Peyer's patch (tissue), 4 donors: ENCODE measurements at regions not wholly inside any gene's neighbourhood (a gene's known extent, or its start where the extent isn't known, plus 50 kb on each side); places are given as distances from the start of the nearest gene placed in this dataset.

Experiments used
- DNase-seq, 3 donors: peaks; one replicate each; pipeline ENCODE4 v3.0.0-alpha.2; 2017 to 2019
- H3K27ac ChIP-seq, 4 donors: fragments of 200-600 bp; sonication (generic); one replicate each; pipeline ENCODE4 v1.5.1; 2016 to 2019
- H3K27me3 ChIP-seq, 2 donors: fragments of 200-600 bp; sonication (generic); one replicate each; pipeline ENCODE4 v1.5.1; 2019
- H3K36me3 ChIP-seq, 3 donors: fragments of 200-600 bp; sonication (generic); one replicate each; pipeline ENCODE4 v1.5.1; 2016 to 2019
- H3K4me1 ChIP-seq, 4 donors: fragments of 200-600 bp; sonication (generic); one replicate each; pipeline ENCODE4 v1.5.1; 2016 to 2019
- H3K4me3 ChIP-seq, 4 donors: fragments of 200-600 bp; sonication (generic); 1 replicate in 3 of 4; 2 replicates in 1 of 4; pipeline ENCODE4 v1.5.1; 2016 to 2019; ENCODE audit warnings: mild to moderate bottlenecking in 1 of 4
- H3K9me3 ChIP-seq, 4 donors: fragments of 200-600 bp; sonication (generic); one replicate each; pipeline ENCODE4 v1.5.1; 2016 to 2019; ENCODE audit warnings: mild to moderate bottlenecking in 1 of 4
- POLR2A ChIP-seq, 2 donors: fragments of 450-650 bp; IDR thresholded peaks; one replicate each; pipeline ENCODE4 v1.5.1; 2017; ENCODE audit warnings: antibody characterized with exemption in 2 of 2, mild to moderate bottlenecking in 2 of 2, moderate library complexity in 2 of 2
- TF ChIP-seq, protein P1 (sequence below), 6 experiments: fragments of 450-650 bp in 4 of 6; fragments of 200-600 bp in 2 of 6; sonication (generic) in 1 of 6; IDR thresholded peaks; one replicate each; pipeline ENCODE4 v1.5.1; 2017 to 2019; ENCODE audit warnings: antibody characterized with exemption in 6 of 6, mild to moderate bottlenecking in 3 of 6, moderate library complexity in 1 of 6

DNA sequence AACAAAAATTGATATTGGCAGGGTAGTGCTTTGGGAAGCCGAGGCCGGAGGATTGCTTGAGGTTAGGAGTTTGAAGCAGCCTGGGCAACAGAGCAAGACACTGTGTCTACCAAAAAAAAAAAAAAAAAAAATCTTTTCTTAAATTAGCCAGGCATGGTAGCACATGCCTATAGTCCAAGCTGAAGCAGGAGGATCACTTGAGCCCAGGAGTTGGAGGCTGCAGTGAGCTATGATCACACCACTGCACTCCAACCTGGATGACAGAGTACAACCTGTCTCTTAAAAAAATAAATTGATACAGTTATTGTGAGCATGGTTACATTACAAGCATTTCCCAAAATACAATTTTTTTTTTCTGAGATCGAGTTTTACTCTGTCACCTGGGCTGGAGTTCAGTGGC is 59.4 kb upstream of the SVIL start:
- no peaks in the 10 kb centered on the region for H3K36me3 ChIP-seq

DNA sequence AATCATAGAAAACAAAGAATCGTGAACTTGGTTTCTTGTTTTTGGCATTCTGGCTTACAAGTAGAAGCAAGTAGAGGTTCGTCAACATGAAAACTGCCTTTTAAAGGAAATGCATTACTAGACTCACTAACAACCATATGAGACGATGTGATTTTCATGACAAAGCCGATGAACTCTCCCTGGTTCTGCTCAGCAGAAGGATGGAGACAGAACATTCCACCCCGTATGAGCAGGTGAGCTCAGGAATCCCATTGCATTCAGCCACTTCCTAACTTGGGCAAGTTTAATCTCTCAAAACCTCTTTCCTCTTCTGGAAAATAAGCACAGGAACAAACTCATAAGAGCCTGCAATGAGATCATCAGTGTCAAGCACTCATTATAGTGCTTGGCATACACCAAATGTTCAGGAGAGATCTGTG is 57.4 kb upstream of the SVIL start:
- no peak overlapping the region for H3K4me3 ChIP-seq

More for the DNA sequence above, 59.4 kb upstream of the SVIL start:
- no peak for DNase-seq
- H3K9me3 ChIP-seq: no peaks in the 10 kb centered on the region
- no peak overlapping the region for H3K4me3 ChIP-seq
- TF ChIP-seq, protein P1, sequence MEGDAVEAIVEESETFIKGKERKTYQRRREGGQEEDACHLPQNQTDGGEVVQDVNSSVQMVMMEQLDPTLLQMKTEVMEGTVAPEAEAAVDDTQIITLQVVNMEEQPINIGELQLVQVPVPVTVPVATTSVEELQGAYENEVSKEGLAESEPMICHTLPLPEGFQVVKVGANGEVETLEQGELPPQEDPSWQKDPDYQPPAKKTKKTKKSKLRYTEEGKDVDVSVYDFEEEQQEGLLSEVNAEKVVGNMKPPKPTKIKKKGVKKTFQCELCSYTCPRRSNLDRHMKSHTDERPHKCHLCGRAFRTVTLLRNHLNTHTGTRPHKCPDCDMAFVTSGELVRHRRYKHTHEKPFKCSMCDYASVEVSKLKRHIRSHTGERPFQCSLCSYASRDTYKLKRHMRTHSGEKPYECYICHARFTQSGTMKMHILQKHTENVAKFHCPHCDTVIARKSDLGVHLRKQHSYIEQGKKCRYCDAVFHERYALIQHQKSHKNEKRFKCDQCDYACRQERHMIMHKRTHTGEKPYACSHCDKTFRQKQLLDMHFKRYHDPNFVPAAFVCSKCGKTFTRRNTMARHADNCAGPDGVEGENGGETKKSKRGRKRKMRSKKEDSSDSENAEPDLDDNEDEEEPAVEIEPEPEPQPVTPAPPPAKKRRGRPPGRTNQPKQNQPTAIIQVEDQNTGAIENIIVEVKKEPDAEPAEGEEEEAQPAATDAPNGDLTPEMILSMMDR (IDR thresholded peaks at IDR 0.05): no peak
- no peak for TF ChIP-seq POLR2A (IDR thresholded peaks at IDR 0.05)
- no peak overlapping the region for H3K27ac ChIP-seq
- H3K4me1 ChIP-seq: no peaks in the 10 kb centered on the region
- no peaks in the 10 kb centered on the region for H3K27me3 ChIP-seq

DNA sequence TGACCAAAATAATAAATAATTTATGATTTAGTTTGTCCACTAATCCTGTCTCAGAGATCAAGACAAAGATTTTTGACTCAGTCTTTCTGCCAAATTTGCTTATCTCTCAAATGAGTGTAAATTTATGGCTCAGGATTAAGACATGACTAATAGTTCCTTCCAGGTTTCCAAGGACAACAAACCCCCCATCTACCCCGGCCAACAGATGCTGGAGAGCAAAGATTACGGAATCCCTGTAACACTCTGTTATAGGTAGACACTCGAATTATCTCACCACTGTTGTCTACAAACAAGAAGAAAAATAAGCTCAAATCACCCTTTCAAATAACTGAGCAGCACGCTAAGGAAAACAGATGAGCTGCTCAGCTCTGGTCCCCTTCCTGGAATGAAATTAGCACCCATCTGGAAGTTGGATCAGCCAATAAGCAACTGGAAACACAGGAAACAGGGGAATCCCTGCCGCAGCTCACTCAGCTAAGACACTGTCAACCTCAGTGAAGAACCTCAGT is 56.8 kb upstream of the SVIL start:
- no peak for TF ChIP-seq POLR2A (IDR thresholded peaks at IDR 0.05)
- TF ChIP-seq, protein P1 (IDR thresholded peaks at IDR 0.05): no peak
- Histone ChIP-seq H3K4me1 (no peaks in the 10 kb centered on the region), H3K36me3 (no peaks in the 10 kb centered on the region), H3K27ac (peak overlapping the region in 3 of 4 donors; percentile 8 to 60 (median 12)), H3K27me3 (no peaks in the 10 kb centered on the region), H3K9me3 (no peaks in the 10 kb centered on the region), H3K4me3 (no peak overlapping the region)
- no peak for DNase-seq

More for the DNA sequence above, 57.4 kb upstream of the SVIL start:
- Histone ChIP-seq H3K27me3 (no peaks in the 10 kb centered on the region), H3K36me3 (no peaks in the 10 kb centered on the region), H3K9me3 (no peaks in the 10 kb centered on the region), H3K4me1 (no peaks in the 10 kb centered on the region), H3K27ac (peak overlapping the region in 3 of 4 donors; percentile 8 to 60 (median 12))
- DNase-seq: no peak
- TF ChIP-seq, protein P1 (IDR thresholded peaks at IDR 0.05): no peak
- no peak for TF ChIP-seq POLR2A (IDR thresholded peaks at IDR 0.05)

DNA sequence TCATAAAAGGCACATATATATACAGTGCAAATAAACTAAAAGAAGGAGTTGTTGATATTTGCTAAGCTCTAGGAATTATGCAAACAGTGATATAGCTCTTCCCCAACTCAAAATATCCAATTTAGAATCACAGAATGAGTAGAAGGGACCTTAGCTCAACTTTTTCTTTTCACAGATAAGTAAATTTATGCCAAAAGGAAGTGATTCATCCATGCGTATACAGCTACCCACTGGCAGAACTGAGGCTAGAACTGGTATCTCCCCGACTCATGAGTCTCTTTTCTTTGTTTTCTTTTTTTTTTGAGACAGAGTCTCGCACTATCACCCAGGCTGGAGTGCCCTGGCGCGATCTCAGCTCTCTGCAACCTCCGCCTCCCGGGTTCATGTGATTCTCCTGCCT is 54.2 kb upstream of the SVIL start:
- TF ChIP-seq, protein P1 (IDR thresholded peaks at IDR 0.05): no peak
- TF ChIP-seq POLR2A (IDR thresholded peaks at IDR 0.05): no peak
- H3K4me1 ChIP-seq: no peaks in the 10 kb centered on the region
- no peak overlapping the region for H3K27ac ChIP-seq
- no peaks in the 10 kb centered on the region for H3K9me3 ChIP-seq
- no peak for DNase-seq
- peaks cover 0 to 11% (median 0%) of the 10 kb centered on the region in 3 donors for H3K36me3 ChIP-seq
- H3K4me3 ChIP-seq: no peak overlapping the region
- H3K27me3 ChIP-seq: no peaks in the 10 kb centered on the region

DNA sequence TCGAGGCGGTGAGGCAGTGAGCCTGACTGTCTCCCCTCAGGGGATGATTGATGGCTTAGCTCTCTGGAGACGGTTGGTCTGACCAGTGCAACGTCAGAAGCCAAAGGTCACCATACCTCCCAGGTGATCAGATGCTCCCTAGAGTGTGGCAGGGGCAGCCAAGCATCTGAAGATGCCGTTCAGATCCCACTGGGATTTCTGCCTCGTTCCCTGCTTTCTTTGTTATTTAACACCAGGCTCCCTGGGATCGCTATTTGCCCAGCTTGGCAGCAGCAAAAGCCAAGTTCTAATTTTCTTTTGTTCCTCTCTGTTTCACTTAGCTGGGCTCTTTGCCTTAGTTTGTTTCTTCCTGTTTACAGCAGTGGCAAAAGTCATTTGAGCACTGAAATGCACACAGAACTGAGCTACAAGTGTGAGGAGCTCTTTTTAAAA is 53.5 kb upstream of the SVIL start:
- no peak overlapping the region for H3K27ac ChIP-seq
- peaks cover 0 to 11% (median 0%) of the 10 kb centered on the region in 3 donors for H3K36me3 ChIP-seq
- no peak for DNase-seq
- H3K9me3 ChIP-seq: no peaks in the 10 kb centered on the region
- no peak overlapping the region for H3K4me3 ChIP-seq
- no peaks in the 10 kb centered on the region for H3K27me3 ChIP-seq
- no peaks in the 10 kb centered on the region for H3K4me1 ChIP-seq
- TF ChIP-seq POLR2A (IDR thresholded peaks at IDR 0.05): no peak
- TF ChIP-seq, protein P1 (IDR thresholded peaks at IDR 0.05): no peak
